K562 (cell line): ENCODE measurements at regions not wholly inside any gene's neighbourhood (a gene's known extent, or its start where the extent isn't known, plus 50 kb on each side); places are given as distances from the start of the nearest gene placed in this dataset.

Experiments
- ATAC-seq: fragments of 200-7000 bp; cut with Tn5 transposase; 3 replicates; pipeline ENCODE4 v1.9.1; 2020; ENCODE audit warnings: moderate library complexity
- BruUV-seq: library from RNA; stranded (reverse); fragments of 400-500 nt; replicated peaks from 2 replicates; lab custom pipeline; 2021; lab: Mats Ljungman, UMichigan
- CTCF ChIA-PET: fragments of 300-600 bp; formaldehyde crosslinking; extraction: SDS; loops from one replicate; lab custom pipeline; 2021; ENCODE audit warnings: low intra/inter-chr PET ratio; lab: Yijun Ruan, JAX
- POLR2A ChIA-PET: fragments of 300-600, 350-650 bp; sonication (Branson Sonifier 250); formaldehyde crosslinking; extraction: SDS; loops from one replicate; lab custom pipeline; 2021; ENCODE audit warnings: antibody characterized with exemption, inconsistent platforms; lab: Yijun Ruan, JAX
- DNase-seq, 4 experiments: peaks; one replicate each; pipeline versions ENCODE4 v3.0.0 to v3.0.0-alpha.2; 2011 to 2018; ENCODE audit warnings: low spot score in 3 of 4, mixed read lengths in 3 of 4; ENCODE audit errors: extremely low read depth in 1 of 4
- FAIRE-seq: peaks from 2 replicates; lab custom pipeline; 2011; peaks lifted over from hg19 to GRCh38; lab: Jason Lieb, UNC
- H2AFZ ChIP-seq: 2 replicates; pipeline ENCODE4 v1.6.0; 2011; ENCODE audit warnings: low read depth, low read length, control low read depth, inconsistent platforms
- H3K27ac ChIP-seq: fragments of 200-600 bp; 3 replicates; pipeline ENCODE4 v1.8.0; 2011; ENCODE audit warnings: low read depth, mild to moderate bottlenecking, control low read depth, inconsistent platforms, low read length, moderate library complexity, mixed read lengths; ENCODE audit errors: extremely low read depth
- H3K27me3 ChIP-seq, 2 experiments: fragments of 300-600 bp in 1 of 2; 2 replicates in 1 of 2; 3 replicates in 1 of 2; pipeline versions ENCODE4 v1.6.0 to v1.8.0; 2011; ENCODE audit warnings: inconsistent platforms in 2 of 2, low read length in 2 of 2, mild to moderate bottlenecking in 1 of 2, mixed read lengths in 1 of 2, moderate library complexity in 1 of 2; ENCODE audit not compliant: control insufficient read depth in 2 of 2, insufficient read depth in 2 of 2
- H3K36me3 ChIP-seq: fragments of 300-600 bp; 3 replicates; pipeline ENCODE4 v1.8.0; 2011; ENCODE audit warnings: mild to moderate bottlenecking, low read length, inconsistent platforms; ENCODE audit not compliant: control insufficient read depth, insufficient read depth
- H3K4me1 ChIP-seq, 2 experiments: fragments of 200-600 bp in 1 of 2; replicated peaks in 1 of 2; 2 replicates in 1 of 2; 3 replicates in 1 of 2; pipeline versions ENCODE4 v1.5.1 to v1.8.0; 2011; ENCODE audit warnings: inconsistent platforms in 2 of 2, low read length in 2 of 2, mild to moderate bottlenecking in 1 of 2, mixed read lengths in 1 of 2, moderate library complexity in 1 of 2; ENCODE audit not compliant: control insufficient read depth in 2 of 2, insufficient read depth in 2 of 2
- H3K4me2 ChIP-seq: 2 replicates; pipeline ENCODE4 v1.6.1; 2011; ENCODE audit warnings: low read length, control low read depth, inconsistent platforms, mixed read lengths; ENCODE audit not compliant: insufficient read depth
- H3K4me3 ChIP-seq: fragments of 200-600 bp; sonication (generic), shearing (Covaris generic); 2 replicates; pipeline ENCODE4 v1.5.1; 2016; ENCODE audit warnings: control low read depth, inconsistent platforms
- H3K79me2 ChIP-seq: fragments of 200-600 bp; 3 replicates; pipeline ENCODE4 v1.8.0; 2011; ENCODE audit warnings: low read length, inconsistent platforms; ENCODE audit not compliant: control insufficient read depth, insufficient read depth
- H3K9ac ChIP-seq, 2 experiments: 2 replicates each; pipeline versions ENCODE4 v1.6.0 to v1.6.1; 2011; ENCODE audit warnings: low read depth in 2 of 2, low read length in 2 of 2, control low read depth in 1 of 2, inconsistent platforms in 1 of 2, mild to moderate bottlenecking in 1 of 2, mixed read lengths in 1 of 2; ENCODE audit not compliant: insufficient read depth in 1 of 2
- H3K9me1 ChIP-seq: one replicate; pipeline ENCODE4 v1.6.0; 2011; ENCODE audit warnings: inconsistent platforms, mild to moderate bottlenecking, low read length, moderate library complexity; ENCODE audit not compliant: control insufficient read depth, insufficient read depth
- H3K9me3 ChIP-seq: replicated peaks from 2 replicates; pipeline ENCODE4 v1.5.1; 2011; ENCODE audit warnings: low read depth, low read length, inconsistent platforms; ENCODE audit not compliant: control insufficient read depth, insufficient read depth
- H4K20me1 ChIP-seq: replicated peaks from 2 replicates; pipeline ENCODE4 v1.6.1; 2011; ENCODE audit warnings: low read length, inconsistent platforms, mixed read lengths; ENCODE audit not compliant: control insufficient read depth, insufficient read depth
- NFYB ChIP-seq: IDR thresholded peaks from 2 replicates; pipeline ENCODE4 v1.6.1; 2011; ENCODE audit warnings: mild to moderate bottlenecking, moderate library complexity; ENCODE audit not compliant: insufficient read length; ENCODE audit errors: extremely low read depth
- PKNOX1 ChIP-seq: fragments of 450-650 bp; IDR thresholded peaks from 2 replicates; pipeline ENCODE4 v1.6.1; 2016
- TCF15 ChIP-seq: fragments of 250-450 bp; sonication (Bioruptor Pico); IDR thresholded peaks from 2 replicates; pipeline ENCODE4 v1.8.0; 2022; ENCODE audit warnings: moderate library complexity, mild to moderate bottlenecking, inconsistent platforms
- TRIM24 ChIP-seq, 2 experiments: fragments of 450-650 bp; IDR thresholded peaks; 2 replicates each; pipeline ENCODE4 v1.6.1; 2016
- WGBS: fragments of 100-300 bp; shearing (Covaris generic); methylation state at CpG from one replicate; pipeline ENCODE4 v1.1.6; 2016; ENCODE audit warnings: low coverage, mixed read lengths; ENCODE audit not compliant: insufficient coverage; ENCODE audit errors: missing lambda C conversion rate; 5-methylcytosine and 5-hydroxymethylcytosine counted together
- in situ Hi-C: fragments of 300-500 bp; cut with MboI; formaldehyde crosslinking; loops from 4 replicates; pipeline ENCODE4 v1.15.0; 2018; ENCODE audit warnings: inconsistent platforms, mixed read lengths
- intact Hi-C: fragments of 100-400 bp; cut with micrococcal nuclease; formaldehyde crosslinking; loops from 2 replicates; pipeline ENCODE4 v1.14.2; 2022

GRCh38 chr7:47103498-47104205 is 478.3 kb downstream of the TNS3 start:
- Histone ChIP-seq H2AFZ (peak overlapping the region; percentile 63; the same call in 1 of the 2 replicates), H3K9me3 (no peaks in the 10 kb centered on the region), H3K9me1 (no peaks in the 10 kb centered on the region), H3K4me1 (no peaks in the 10 kb centered on the region), H3K4me3 (no peak overlapping the region), H4K20me1 (no peaks in the 10 kb centered on the region; the same call in 1 of the 2 replicates), H3K36me3 (no peaks in the 10 kb centered on the region), H3K9ac (no peak overlapping the region), H3K27me3 (no peaks in the 10 kb centered on the region; a peak in 1 of 5 replicates), H3K79me2 (no peaks in the 10 kb centered on the region), H3K4me2 (no peak overlapping the region; the same call in 1 of the 2 replicates), H3K27ac (no peak overlapping the region)
- DNase-seq = peak; percentile 30 to 44 (median 35)
- in situ Hi-C loops = no loop called here
- BruUV-seq = no TSS peak
- 7% methylated on average over 14 of the region's 17 CpGs for WGBS
- CTCF ChIA-PET = interaction anchor here (0.7 kb wide), 1 partner anchor 151 kb away, joined by 3 read pairs; no protein-coding TSS in a partner anchor
- POLR2A ChIA-PET = no interaction called here
- no peak for TF ChIP-seq TCF15 (CRISPR knock-in tag)
- TF ChIP-seq PKNOX1 = 0 out of 2 replicates have a peak, but pooled peaks have one; percentile 17
- TF ChIP-seq NFYB = peak; percentile 64
- TF ChIP-seq TRIM24 (IDR thresholded peaks at IDR 0.05) = no peak
- intact Hi-C loops = loop anchor here (5.0 kb wide), 1 partner anchor 149 kb away; no protein-coding TSS in a partner anchor
- peak; percentile 6 for FAIRE-seq
- ATAC-seq = peak; percentile 93
